AG20443 (cell line): ENCODE measurements at regions not wholly inside any gene's neighbourhood (a gene's known extent, or its start where the extent isn't known, plus 50 kb on each side); places are given as distances from the start of the nearest gene placed in this dataset.
"Not testable (repeated sequence)": the region's sequence is repeated elsewhere in the genome, so short reads cannot be mapped to it uniquely, and the experiment has no call there.

Experiments
- DNase-seq: peaks from one replicate; pipeline ENCODE4 v3.0.0; 2012; ENCODE audit warnings: low spot score, mixed read lengths

DNA sequence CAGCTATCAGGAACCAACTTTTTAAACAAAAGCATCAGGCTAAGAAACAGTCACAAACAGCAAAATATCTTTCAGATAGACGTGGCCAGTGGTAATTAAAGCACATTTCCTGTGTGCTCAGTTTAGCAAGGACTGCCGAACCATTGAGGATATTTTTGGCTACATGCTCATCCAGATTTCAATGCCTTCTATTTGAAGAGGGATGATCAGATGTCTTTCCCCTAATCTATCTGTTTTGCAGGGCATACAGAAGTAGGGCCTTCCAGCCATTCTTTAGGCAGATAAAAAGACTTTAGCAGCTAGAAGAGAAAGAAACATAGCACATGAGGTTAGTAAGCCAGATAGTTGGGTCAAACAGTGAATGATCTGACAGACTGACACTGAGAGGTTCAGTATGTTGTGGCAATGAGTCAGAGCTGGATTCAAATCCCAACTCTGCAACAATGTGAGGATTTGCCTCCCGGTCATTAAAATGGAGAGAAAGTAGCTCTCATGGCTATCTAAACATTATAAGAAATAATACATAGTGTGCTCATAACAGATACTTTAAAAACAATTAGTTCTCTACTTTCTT is 100.0 kb upstream of the PRKG2 start:
- DNase-seq = peak; percentile 33

DNA sequence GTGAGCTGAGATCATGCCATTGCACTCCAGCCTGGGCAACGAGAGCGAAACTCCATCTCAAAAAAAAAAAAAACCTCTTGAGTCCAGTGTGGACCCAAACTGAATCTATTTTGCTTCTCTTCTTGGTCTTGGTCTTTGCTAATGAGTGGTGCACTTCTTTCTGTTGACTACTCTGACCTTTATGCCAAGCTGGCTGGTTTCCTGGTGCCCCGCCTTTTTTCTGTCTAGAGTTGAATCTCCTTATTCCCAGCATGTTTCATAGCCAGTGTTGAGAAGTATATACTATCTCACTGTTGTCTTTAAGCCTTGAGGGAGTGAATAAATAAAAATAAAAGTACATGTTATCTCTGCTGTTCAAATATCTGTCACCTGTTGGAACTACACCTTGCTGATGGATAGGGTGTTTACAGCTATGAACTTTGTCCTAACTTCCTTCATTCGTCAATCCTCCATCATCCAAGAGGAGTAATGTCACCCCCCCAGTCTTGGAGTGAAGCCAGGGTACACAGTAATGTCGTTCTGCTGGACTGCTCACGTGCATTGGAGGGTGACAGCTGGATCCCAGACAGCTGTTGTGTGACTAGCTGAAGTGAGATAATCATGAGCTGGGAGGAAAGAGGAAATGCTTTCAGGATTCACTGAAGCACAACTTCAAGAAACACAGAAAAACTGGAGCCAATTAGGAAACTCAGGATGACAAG is 99.3 kb upstream of the PRKG2 start:
- peak; percentile 67 for DNase-seq

DNA sequence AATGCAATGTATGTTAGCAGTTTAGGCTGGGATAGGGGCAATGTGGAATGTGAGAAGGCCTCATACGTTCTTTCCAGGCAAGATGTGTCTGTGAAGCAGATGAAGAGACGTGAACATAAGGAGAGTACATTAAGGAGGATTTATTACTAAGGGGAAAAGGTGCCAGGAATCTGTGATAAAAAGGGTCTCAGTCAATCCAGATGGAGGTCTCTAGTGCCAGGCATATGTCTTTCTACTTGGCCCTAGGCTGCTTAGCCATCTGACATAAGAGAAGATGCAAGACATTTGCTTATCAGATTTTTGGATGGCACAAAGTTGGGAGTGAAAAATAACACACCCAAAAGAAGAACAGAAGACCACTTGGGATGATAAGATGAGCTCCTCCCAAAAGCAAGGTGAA is 93.0 kb upstream of the PRKG2 start:
- DNase-seq = no peak

DNA sequence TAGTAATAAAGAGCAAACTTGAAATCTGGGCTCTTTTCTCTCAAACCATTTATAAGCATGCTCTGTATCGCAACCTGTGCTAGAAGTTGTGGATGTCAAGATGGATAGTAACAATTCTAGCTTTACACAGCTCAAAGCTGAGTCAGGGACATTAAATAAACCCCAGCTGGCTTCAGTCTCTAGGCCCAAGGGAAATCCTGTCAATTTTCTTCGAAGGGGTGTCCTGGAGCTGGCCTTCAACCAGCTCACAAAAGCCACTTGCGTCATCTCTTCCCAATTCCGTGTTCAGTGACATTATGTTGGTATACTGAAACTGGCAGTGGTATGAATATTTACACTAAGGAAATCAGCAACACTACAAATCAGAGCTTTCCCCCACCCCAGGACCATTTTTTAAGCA is 89.8 kb upstream of the PRKG2 start:
- no peak for DNase-seq

- not testable (repeated sequence) for DNase-seq
These were observed 85.3 kb upstream of the PRKG2 start for GRCh38 chr4:81300352-81300751.

DNA sequence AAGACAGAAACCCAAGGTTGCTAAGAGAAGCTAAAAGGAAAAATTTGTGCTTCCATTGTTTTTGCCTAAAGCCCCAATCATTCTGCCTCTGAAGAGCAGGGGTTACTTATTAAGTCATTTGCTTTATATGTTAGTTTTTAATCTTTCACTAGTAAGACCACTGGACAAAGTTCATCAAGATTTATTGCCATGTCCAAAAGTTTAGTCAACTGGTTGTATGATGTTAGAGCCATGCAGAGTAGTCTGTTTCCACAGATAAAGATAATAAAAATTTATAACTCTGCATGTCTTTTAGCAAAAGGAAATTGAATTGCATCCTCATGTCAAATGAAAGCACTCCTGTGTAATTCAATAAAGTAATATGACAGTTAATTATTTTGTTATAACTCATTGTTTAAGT is 75.8 kb upstream of the PRKG2 start:
- DNase-seq = no peak

GRCh38 chr4:81287101-81287500 is 72.1 kb upstream of the PRKG2 start:
- DNase-seq = no peak

DNA sequence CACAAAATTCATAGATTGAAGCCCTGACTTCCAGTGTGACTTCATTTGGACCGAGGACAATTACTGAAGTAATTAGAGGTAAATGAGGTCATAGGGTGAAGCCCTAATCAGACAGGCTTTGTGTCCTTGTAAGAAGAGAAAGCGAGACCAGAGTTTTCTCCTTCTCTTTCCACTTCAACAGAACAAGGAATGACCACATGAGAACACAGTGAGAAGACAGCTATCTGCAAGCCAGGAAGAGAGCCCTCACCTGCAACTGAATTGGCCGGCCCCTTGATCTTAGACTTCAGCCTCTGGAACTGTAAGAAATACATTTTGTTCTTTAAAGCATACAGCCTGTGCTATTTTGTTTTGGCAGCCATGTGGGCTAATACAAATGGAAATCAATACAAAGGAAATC is 67.1 kb upstream of the PRKG2 start:
- DNase-seq = no peak

- DNase-seq = no peak
These were observed 59.4 kb upstream of the PRKG2 start for GRCh38 chr4:81274460-81274859.

GRCh38 chr4:81272671-81273070 is 57.6 kb upstream of the PRKG2 start:
- DNase-seq = no peak
